OCI-LY3 (cell line): ENCODE measurements at regions not wholly inside any gene's neighbourhood (a gene's known extent, or its start where the extent isn't known, plus 50 kb on each side); places are given as distances from the start of the nearest gene placed in this dataset.

ENCODE experiments used
- H2AFZ ChIP-seq: fragments of 200-600, 300-600 bp; shearing (Covaris generic); 2 replicates; pipeline ENCODE4 v1.6.0; 2014; ENCODE audit warnings: antibody characterized with exemption, low read depth, low read length
- H3K27ac ChIP-seq: fragments of 200-600, 300-600 bp; sonication (generic); 2 replicates; pipeline ENCODE4 v1.5.1; 2014; ENCODE audit warnings: mild to moderate bottlenecking, low read length, moderate library complexity, mixed read lengths
- H3K27me3 ChIP-seq: fragments of 200-600, 300-600 bp; sonication (generic); 2 replicates; pipeline ENCODE4 v1.6.1; 2014; ENCODE audit warnings: low read depth, low read length, mixed read lengths
- H3K36me3 ChIP-seq: fragments of 200-600, 300-600 bp; sonication (generic); replicated peaks from 2 replicates; pipeline ENCODE3; 2014; ENCODE audit warnings: low read depth, low read length, mixed read lengths
- H3K4me1 ChIP-seq: fragments of 300-600, 200-600 bp; sonication (generic); 2 replicates; pipeline ENCODE4 v1.6.1; 2014; ENCODE audit warnings: low read length, mixed read lengths
- H3K4me2 ChIP-seq: fragments of 200-600, 300-600 bp; sonication (generic); 2 replicates; pipeline ENCODE4 v1.6.1; 2014; ENCODE audit warnings: low read length, mixed read lengths
- H3K4me3 ChIP-seq: fragments of 300-600, 200-600 bp; sonication (generic); 2 replicates; pipeline ENCODE4 v1.5.1; 2014; ENCODE audit warnings: antibody characterized with exemption, mild to moderate bottlenecking, low read length, moderate library complexity
- H3K79me2 ChIP-seq: fragments of 300-600, 200-600 bp; shearing (Covaris generic); 2 replicates; pipeline ENCODE4 v1.6.1; 2014; ENCODE audit warnings: mild to moderate bottlenecking, low read length, mixed read lengths
- H3K9ac ChIP-seq: fragments of 300-600, 200-600 bp; shearing (Covaris generic); 2 replicates; pipeline ENCODE4 v1.6.0; 2014; ENCODE audit warnings: mild to moderate bottlenecking, low read length, moderate library complexity
- H3K9me3 ChIP-seq: fragments of 200-600, 300-600 bp; shearing (Covaris generic); 2 replicates; pipeline ENCODE4 v1.6.1; 2014; ENCODE audit warnings: low read length, mixed read lengths; ENCODE audit not compliant: insufficient read depth
- H4K20me1 ChIP-seq: fragments of 200-600, 300-600 bp; sonication (generic); 2 replicates; pipeline ENCODE4 v1.6.1; 2016; ENCODE audit warnings: low read length, mixed read lengths; ENCODE audit not compliant: insufficient read depth
- CTCF ChIP-seq: fragments of 200-600, 300-600 bp; sonication (generic); IDR thresholded peaks from 2 replicates; pipeline ENCODE4 v1.5.1; 2014; ENCODE audit warnings: antibody characterized with exemption, low read length, low read depth
- EZH2phosphoT487 ChIP-seq: fragments of 200-600 bp; shearing (Covaris generic); IDR thresholded peaks from 2 replicates; pipeline ENCODE4 v1.6.1; 2018; ENCODE audit warnings: antibody characterized with exemption, mixed run types, low read depth

GRCh38 chr12:115611477-115611876 lies 666.0 kb downstream of the MED13L start:
- H2AFZ ChIP-seq: no peak overlapping the region
- no peaks in the 10 kb centered on the region; the same call in 1 of the 2 replicates for H3K27me3 ChIP-seq
- 0 out of 2 replicates have a peak, but pooled peaks cover 3% of the 10 kb centered on the region for H3K4me1 ChIP-seq
- TF ChIP-seq EZH2phosphoT487 (no peak), CTCF (no peak)
- H3K27ac ChIP-seq: no peak overlapping the region
- no peak overlapping the region for H3K4me3 ChIP-seq
- H3K9me3 ChIP-seq: no peaks in the 10 kb centered on the region
- H3K4me2 ChIP-seq: no peak overlapping the region
- H3K9ac ChIP-seq: no peak overlapping the region
- no peaks in the 10 kb centered on the region for H4K20me1 ChIP-seq
- no peaks in the 10 kb centered on the region for H3K79me2 ChIP-seq
- no peaks in the 10 kb centered on the region for H3K36me3 ChIP-seq

GRCh38 chr12:115609347-115609746 lies 668.1 kb downstream of the MED13L start:
- no peaks in the 10 kb centered on the region for H3K9me3 ChIP-seq
- H3K9ac ChIP-seq: no peak overlapping the region
- H3K4me3 ChIP-seq: no peak overlapping the region
- no peaks in the 10 kb centered on the region for H3K4me1 ChIP-seq
- H3K36me3 ChIP-seq: no peaks in the 10 kb centered on the region
- H3K79me2 ChIP-seq: no peaks in the 10 kb centered on the region
- no peak overlapping the region for H2AFZ ChIP-seq
- no peaks in the 10 kb centered on the region; the same call in 1 of the 2 replicates for H3K27me3 ChIP-seq
- no peak overlapping the region for H3K27ac ChIP-seq
- no peaks in the 10 kb centered on the region for H4K20me1 ChIP-seq
- TF ChIP-seq EZH2phosphoT487: no peak
- no peak overlapping the region for H3K4me2 ChIP-seq

- TF ChIP-seq EZH2phosphoT487 (no peak), CTCF (no peak)
- Histone ChIP-seq H3K36me3 (no peaks in the 10 kb centered on the region), H3K27me3 (peaks cover 12% of the 10 kb centered on the region; the same call in 1 of the 2 replicates), H3K27ac (no peak overlapping the region), H3K9me3 (no peaks in the 10 kb centered on the region), H3K4me3 (no peak overlapping the region), H3K9ac (no peak overlapping the region), H3K4me2 (no peak overlapping the region), H4K20me1 (no peaks in the 10 kb centered on the region), H3K79me2 (no peaks in the 10 kb centered on the region), H2AFZ (no peak overlapping the region), H3K4me1 (no peaks in the 10 kb centered on the region)
These were observed 671.5 kb downstream of the MED13L start for GRCh38 chr12:115606040-115606439.

- no peak overlapping the region for H3K4me3 ChIP-seq
- no peak overlapping the region for H3K27ac ChIP-seq
- no peak overlapping the region for H3K4me2 ChIP-seq
These were observed 678.4 kb downstream of the MED13L start for GRCh38 chr12:115598871-115599811.

More at GRCh38 chr12:115598871-115599811, 678.4 kb downstream of the MED13L start:
- Histone ChIP-seq H3K9ac (no peak overlapping the region), H4K20me1 (no peaks in the 10 kb centered on the region), H2AFZ (no peak overlapping the region), H3K4me1 (no peaks in the 10 kb centered on the region), H3K36me3 (no peaks in the 10 kb centered on the region), H3K79me2 (no peaks in the 10 kb centered on the region), H3K9me3 (no peaks in the 10 kb centered on the region), H3K27me3 (peaks cover 19% of the 10 kb centered on the region; the same call in 1 of the 2 replicates)
- no peak for TF ChIP-seq CTCF
- TF ChIP-seq EZH2phosphoT487: no peak
